ENCODE measurements at regions not wholly inside any gene's neighbourhood (a gene's known extent, or its start where the extent isn't known, plus 50 kb on each side); places are given as distances from the start of the nearest gene placed in this dataset.

DNA sequence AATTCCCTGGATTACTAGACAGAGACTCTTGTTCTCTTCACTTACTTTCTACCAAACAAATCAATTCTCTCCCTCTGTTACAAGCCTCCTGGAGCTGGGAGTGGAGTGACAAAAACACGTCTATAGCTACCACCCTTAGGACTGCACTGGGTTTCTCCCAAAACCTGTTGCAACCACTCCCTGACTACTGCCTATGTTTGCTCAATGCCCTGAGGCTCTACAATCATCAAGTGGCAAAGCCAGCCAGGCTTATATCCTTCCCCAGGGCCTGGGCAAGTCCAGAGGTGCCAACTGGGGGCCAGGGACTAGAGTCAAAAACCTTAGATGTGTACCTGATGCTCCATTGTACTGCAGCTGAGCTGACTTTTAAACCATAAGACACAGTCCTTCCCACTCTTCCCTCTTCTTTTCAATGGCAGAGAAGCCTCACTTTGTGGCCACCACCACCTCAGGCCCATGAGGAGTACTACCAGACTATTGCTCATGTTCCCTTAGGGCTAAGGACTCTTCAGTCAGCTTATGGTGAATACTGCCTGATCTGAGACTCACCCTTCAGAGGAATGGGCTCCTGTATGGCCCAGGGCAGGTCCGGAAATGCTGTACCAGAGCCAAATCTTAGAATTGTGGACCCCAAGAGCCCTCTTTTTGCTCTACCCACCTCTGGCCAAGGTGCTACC lies 125.4 kb upstream of the PLCL2 start:
- no peak for DNase-seq (ENCODE audit: extremely low spot score, unreplicated experiment)
- H3K4me3 Mint-ChIP-seq = no peak overlapping the region
- no peaks in the 10 kb centered on the region for H3K36me3 Mint-ChIP-seq
- H3K9me3 Mint-ChIP-seq = peaks cover 7% of the 10 kb centered on the region
- H3K4me1 Mint-ChIP-seq (ENCODE audit: unreplicated experiment) = no peaks in the 10 kb centered on the region
- no peaks in the 10 kb centered on the region for H3K27me3 Mint-ChIP-seq
- no peak for TF ChIP-seq CTCF (conservative IDR thresholded peaks at IDR 0.05)
- H3K27ac Mint-ChIP-seq = no peak overlapping the region

DNA sequence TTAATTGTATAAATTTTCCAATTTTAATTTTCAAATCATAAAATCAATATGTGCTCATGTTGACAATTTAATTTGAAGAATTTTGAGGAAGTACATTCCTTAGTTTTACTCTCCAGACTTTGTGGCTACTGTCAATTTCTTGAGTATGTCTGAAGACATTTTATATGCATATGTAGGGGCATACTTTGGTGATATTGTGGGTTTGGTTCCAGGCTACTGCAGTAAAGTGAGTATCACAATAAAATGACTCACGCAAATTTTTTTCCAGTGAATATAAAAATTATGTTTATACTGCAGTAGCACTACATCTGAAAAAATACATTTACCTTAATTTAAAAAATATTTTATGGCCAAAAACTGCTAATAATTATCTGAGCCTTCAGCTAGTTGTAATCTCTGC lies 123.2 kb upstream of the PLCL2 start:
- no peak for DNase-seq (ENCODE audit: extremely low spot score, unreplicated experiment)
- H3K36me3 Mint-ChIP-seq = no peaks in the 10 kb centered on the region
- H3K27ac Mint-ChIP-seq = no peak overlapping the region
- no peaks in the 10 kb centered on the region for H3K27me3 Mint-ChIP-seq
- H3K4me3 Mint-ChIP-seq = no peak overlapping the region
- no peaks in the 10 kb centered on the region for H3K4me1 Mint-ChIP-seq (ENCODE audit: unreplicated experiment)
- TF ChIP-seq CTCF (conservative IDR thresholded peaks at IDR 0.05) = no peak
- peaks cover 7% of the 10 kb centered on the region for H3K9me3 Mint-ChIP-seq

DNA sequence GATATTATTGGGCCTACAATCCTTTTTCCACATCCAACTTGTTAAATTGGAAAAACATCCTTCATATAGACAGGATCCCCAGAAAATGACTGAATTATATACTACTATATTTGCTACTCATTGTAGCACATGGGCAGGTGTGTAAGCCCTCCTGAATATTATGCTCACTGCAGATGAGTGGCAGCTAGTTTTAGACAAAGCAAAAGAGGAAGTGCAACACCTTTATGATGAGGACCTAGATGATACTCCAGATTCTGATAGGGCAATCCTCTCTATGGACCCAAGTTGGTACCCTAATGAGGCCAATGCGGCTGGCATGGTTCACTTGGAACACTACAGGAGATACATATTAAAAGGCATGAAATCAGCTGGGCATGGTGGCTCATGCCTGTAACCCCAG lies 119.1 kb upstream of the PLCL2 start:
- H3K27me3 Mint-ChIP-seq = no peaks in the 10 kb centered on the region
- no peak overlapping the region for H3K4me3 Mint-ChIP-seq
- DNase-seq (ENCODE audit: extremely low spot score, unreplicated experiment) = no peak

DNA sequence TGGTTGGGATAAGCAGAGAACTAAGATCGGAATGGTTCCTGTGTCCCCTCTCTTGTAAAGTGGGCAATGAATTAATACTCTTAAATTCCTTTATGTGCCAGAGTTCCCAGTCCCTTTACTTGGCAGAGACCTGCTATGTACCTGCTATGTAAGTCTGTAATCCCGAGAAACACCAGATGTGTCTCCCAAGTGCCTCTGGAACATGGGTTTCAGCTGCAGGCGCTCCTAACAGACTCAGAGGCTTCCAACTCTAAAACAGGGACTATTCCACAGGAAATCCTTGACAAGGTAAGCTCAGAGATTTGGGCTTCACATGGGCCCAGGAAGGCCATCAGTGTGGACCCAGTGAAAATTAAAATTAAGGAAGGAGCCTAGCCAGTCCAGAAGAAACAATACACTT lies 117.7 kb upstream of the PLCL2 start:
- H3K27me3 Mint-ChIP-seq = no peaks in the 10 kb centered on the region
- H3K9me3 Mint-ChIP-seq = peaks cover 5% of the 10 kb centered on the region
- H3K4me3 Mint-ChIP-seq = no peak overlapping the region
- no peak for TF ChIP-seq CTCF (conservative IDR thresholded peaks at IDR 0.05)
- no peak for DNase-seq (ENCODE audit: extremely low spot score, unreplicated experiment)
- H3K4me1 Mint-ChIP-seq (ENCODE audit: unreplicated experiment) = peaks cover 4% of the 10 kb centered on the region
- H3K36me3 Mint-ChIP-seq = no peaks in the 10 kb centered on the region
- H3K27ac Mint-ChIP-seq = no peak overlapping the region

More for the DNA sequence above, 119.1 kb upstream of the PLCL2 start:
- Mint-ChIP-seq H3K36me3 (no peaks in the 10 kb centered on the region), H3K9me3 (peaks cover 7% of the 10 kb centered on the region), H3K4me1 (ENCODE audit: unreplicated experiment) (peaks cover 4% of the 10 kb centered on the region), H3K27ac (no peak overlapping the region)
- no peak for TF ChIP-seq CTCF (conservative IDR thresholded peaks at IDR 0.05)

DNA sequence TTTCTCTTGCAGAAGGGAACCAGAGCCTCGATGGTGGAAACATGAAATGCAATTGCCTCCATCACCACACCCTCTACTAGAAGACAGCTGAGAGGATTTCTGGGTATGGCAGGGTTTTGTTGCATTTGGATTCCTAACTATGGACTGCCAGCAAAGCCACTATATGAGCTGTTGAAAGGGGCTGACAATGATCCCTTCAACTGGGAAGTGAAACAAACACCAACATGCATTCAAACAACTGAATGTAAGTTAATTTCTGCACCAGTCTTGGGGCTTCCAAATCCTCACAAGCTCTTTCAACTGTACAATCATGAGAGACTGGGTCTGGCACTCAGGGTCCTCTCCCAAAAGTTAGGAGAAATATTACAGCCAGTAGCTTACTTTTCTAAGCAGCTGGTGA lies 116.7 kb upstream of the PLCL2 start:
- Mint-ChIP-seq H3K4me3 (no peak overlapping the region), H3K9me3 (no peaks in the 10 kb centered on the region), H3K36me3 (no peaks in the 10 kb centered on the region), H3K27me3 (peaks cover 1% of the 10 kb centered on the region), H3K27ac (no peak overlapping the region), H3K4me1 (ENCODE audit: unreplicated experiment) (peaks cover 4% of the 10 kb centered on the region)
- no peak for TF ChIP-seq CTCF (conservative IDR thresholded peaks at IDR 0.05)
- no peak for DNase-seq (ENCODE audit: extremely low spot score, unreplicated experiment)

DNA sequence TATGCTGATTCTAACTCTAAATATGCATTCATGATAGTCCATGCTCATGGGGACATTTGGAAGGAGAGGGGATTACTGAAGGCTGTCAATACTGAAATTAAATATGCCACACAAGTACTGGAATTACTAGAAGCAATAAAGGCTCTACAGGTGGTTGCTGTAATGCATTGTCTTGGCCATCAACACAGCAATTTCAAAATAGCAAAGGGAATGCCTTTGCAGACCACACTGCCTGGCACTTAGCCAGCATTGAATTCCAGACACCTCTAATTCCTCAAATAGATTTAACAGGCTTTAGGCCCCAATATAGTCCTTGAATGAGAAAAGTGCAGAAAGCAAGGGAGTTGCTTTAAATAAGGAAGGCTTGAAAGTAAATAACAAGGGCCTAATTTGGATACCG lies 115.8 kb upstream of the PLCL2 start:
- no peak for TF ChIP-seq CTCF (conservative IDR thresholded peaks at IDR 0.05)
- H3K9me3 Mint-ChIP-seq = no peaks in the 10 kb centered on the region
- no peak overlapping the region for H3K27ac Mint-ChIP-seq
- no peak for DNase-seq (ENCODE audit: extremely low spot score, unreplicated experiment)
- no peak overlapping the region for H3K4me3 Mint-ChIP-seq
- H3K27me3 Mint-ChIP-seq = peaks cover 3% of the 10 kb centered on the region
- peaks cover 4% of the 10 kb centered on the region for H3K4me1 Mint-ChIP-seq (ENCODE audit: unreplicated experiment)
- H3K36me3 Mint-ChIP-seq = no peaks in the 10 kb centered on the region

Measured in type B pancreatic cell (in vitro differentiated cells).